ENCODE measurements at regions not wholly inside any gene's neighbourhood (a gene's known extent, or its start where the extent isn't known, plus 50 kb on each side); places are given as distances from the start of the nearest gene placed in this dataset.
A peak's percentile ranks its signal among the peaks of the same experiment; 100 is the strongest.

GRCh38 chr3:146845361-146845760 is 240.2 kb upstream of the PLSCR5 start:
- DNase-seq (ENCODE audit: low read depth, low spot score), result no peak
- H3K9me3 ChIP-seq (ENCODE audit: low read depth, low read length), result no peaks in the 10 kb centered on the region
- H3K36me3 ChIP-seq (ENCODE audit: insufficient read depth, low read length), result no peaks in the 10 kb centered on the region
- H3K27ac ChIP-seq, result no peak overlapping the region
- no peak overlapping the region for H3K4me3 ChIP-seq
- TF ChIP-seq FOXP2 (optimal IDR thresholded peaks at IDR 0.05; ENCODE audit: control extremely low read depth, extremely low read length, insufficient read depth) (no peak), EZH2 (IDR thresholded peaks at IDR 0.05) (no peak), POLR2AphosphoS5 (IDR thresholded peaks at IDR 0.05; ENCODE audit: borderline replicate concordance, low read depth, low read length) (no peak)
- no peak overlapping the region for H3K9ac ChIP-seq (ENCODE audit: insufficient read length)

GRCh38 chr3:146843476-146843875 is 238.3 kb upstream of the PLSCR5 start:
- DNase-seq (ENCODE audit: low read depth, low spot score), result no peak
- H3K27ac ChIP-seq, result no peak overlapping the region
- TF ChIP-seq POLR2AphosphoS5 (IDR thresholded peaks at IDR 0.05; ENCODE audit: borderline replicate concordance, low read depth, low read length) (no peak), FOXP2 (optimal IDR thresholded peaks at IDR 0.05; ENCODE audit: control extremely low read depth, extremely low read length, insufficient read depth) (no peak), EZH2 (IDR thresholded peaks at IDR 0.05) (no peak)

GRCh38 chr3:146839727-146840375 is 234.7 kb upstream of the PLSCR5 start:
- Histone ChIP-seq H3K36me3 (ENCODE audit: insufficient read depth, low read length) (no peaks in the 10 kb centered on the region), H3K4me3 (no peak overlapping the region), H3K9me3 (ENCODE audit: low read depth, low read length) (no peaks in the 10 kb centered on the region), H3K9ac (ENCODE audit: insufficient read length) (no peak overlapping the region), H3K27ac (no peak overlapping the region)
- no peak for DNase-seq (ENCODE audit: low read depth, low spot score)
- TF ChIP-seq EZH2 (IDR thresholded peaks at IDR 0.05), result no peak
- no peak for TF ChIP-seq POLR2AphosphoS5 (IDR thresholded peaks at IDR 0.05; ENCODE audit: borderline replicate concordance, low read depth, low read length)

More at GRCh38 chr3:146843476-146843875, 238.3 kb upstream of the PLSCR5 start:
- no peak overlapping the region for H3K9ac ChIP-seq (ENCODE audit: insufficient read length)
- H3K36me3 ChIP-seq (ENCODE audit: insufficient read depth, low read length), result no peaks in the 10 kb centered on the region
- H3K4me3 ChIP-seq, result no peak overlapping the region
- H3K9me3 ChIP-seq (ENCODE audit: low read depth, low read length), result no peaks in the 10 kb centered on the region

- DNase-seq (ENCODE audit: low read depth, low spot score), result no peak
- no peak overlapping the region for H3K9ac ChIP-seq (ENCODE audit: insufficient read length)
- no peak overlapping the region for H3K4me3 ChIP-seq
- no peak overlapping the region for H3K27ac ChIP-seq
- H3K9me3 ChIP-seq (ENCODE audit: low read depth, low read length), result no peaks in the 10 kb centered on the region
- no peaks in the 10 kb centered on the region for H3K36me3 ChIP-seq (ENCODE audit: insufficient read depth, low read length)
- TF ChIP-seq POLR2AphosphoS5 (IDR thresholded peaks at IDR 0.05; ENCODE audit: borderline replicate concordance, low read depth, low read length), result no peak
- no peak for TF ChIP-seq FOXP2 (optimal IDR thresholded peaks at IDR 0.05; ENCODE audit: control extremely low read depth, extremely low read length, insufficient read depth)
- TF ChIP-seq EZH2 (IDR thresholded peaks at IDR 0.05), result no peak
Observed at GRCh38 chr3:146838221-146838620, 233.1 kb upstream of the PLSCR5 start.

GRCh38 chr3:146834917-146835316 is 229.8 kb upstream of the PLSCR5 start:
- Histone ChIP-seq H3K4me3 (no peak overlapping the region), H3K9me3 (ENCODE audit: low read depth, low read length) (no peaks in the 10 kb centered on the region), H3K36me3 (ENCODE audit: insufficient read depth, low read length) (no peaks in the 10 kb centered on the region), H3K9ac (ENCODE audit: insufficient read length) (no peak overlapping the region), H3K27ac (0 out of 2 replicates have a peak overlapping the region, but pooled peaks have one; percentile 3)
- DNase-seq (ENCODE audit: low read depth, low spot score), result no peak
- TF ChIP-seq EZH2 (IDR thresholded peaks at IDR 0.05) (no peak), POLR2AphosphoS5 (IDR thresholded peaks at IDR 0.05; ENCODE audit: borderline replicate concordance, low read depth, low read length) (no peak), FOXP2 (optimal IDR thresholded peaks at IDR 0.05; ENCODE audit: control extremely low read depth, extremely low read length, insufficient read depth) (no peak)

GRCh38 chr3:146832857-146833458 is 227.8 kb upstream of the PLSCR5 start:
- Histone ChIP-seq H3K36me3 (ENCODE audit: insufficient read depth, low read length) (no peaks in the 10 kb centered on the region), H3K9me3 (ENCODE audit: low read depth, low read length) (no peaks in the 10 kb centered on the region), H3K9ac (ENCODE audit: insufficient read length) (no peak overlapping the region), H3K27ac (no peak overlapping the region), H3K4me3 (no peak overlapping the region)
- no peak for DNase-seq (ENCODE audit: low read depth, low spot score)
- TF ChIP-seq EZH2 (IDR thresholded peaks at IDR 0.05) (no peak), FOXP2 (optimal IDR thresholded peaks at IDR 0.05; ENCODE audit: control extremely low read depth, extremely low read length, insufficient read depth) (no peak), POLR2AphosphoS5 (IDR thresholded peaks at IDR 0.05; ENCODE audit: borderline replicate concordance, low read depth, low read length) (no peak)

- no peaks in the 10 kb centered on the region for H3K9me3 ChIP-seq (ENCODE audit: low read depth, low read length)
- TF ChIP-seq POLR2AphosphoS5 (IDR thresholded peaks at IDR 0.05; ENCODE audit: borderline replicate concordance, low read depth, low read length), result no peak
- no peak for TF ChIP-seq EZH2 (IDR thresholded peaks at IDR 0.05)
- no peak for TF ChIP-seq FOXP2 (optimal IDR thresholded peaks at IDR 0.05; ENCODE audit: control extremely low read depth, extremely low read length, insufficient read depth)
Observed at GRCh38 chr3:146831659-146832058, 226.5 kb upstream of the PLSCR5 start.

GRCh38 chr3:146830231-146830630 is 225.1 kb upstream of the PLSCR5 start:
- no peak overlapping the region for H3K9ac ChIP-seq (ENCODE audit: insufficient read length)
- no peaks in the 10 kb centered on the region for H3K36me3 ChIP-seq (ENCODE audit: insufficient read depth, low read length)
- TF ChIP-seq FOXP2 (optimal IDR thresholded peaks at IDR 0.05; ENCODE audit: control extremely low read depth, extremely low read length, insufficient read depth), result no peak
- no peak for TF ChIP-seq EZH2 (IDR thresholded peaks at IDR 0.05)
- TF ChIP-seq POLR2AphosphoS5 (IDR thresholded peaks at IDR 0.05; ENCODE audit: borderline replicate concordance, low read depth, low read length), result no peak
- H3K4me3 ChIP-seq, result no peak overlapping the region
- DNase-seq (ENCODE audit: low read depth, low spot score), result no peak
- no peak overlapping the region for H3K27ac ChIP-seq
- H3K9me3 ChIP-seq (ENCODE audit: low read depth, low read length), result no peaks in the 10 kb centered on the region

More at GRCh38 chr3:146831659-146832058, 226.5 kb upstream of the PLSCR5 start:
- no peak overlapping the region for H3K4me3 ChIP-seq
- no peak for DNase-seq (ENCODE audit: low read depth, low spot score)
- no peaks in the 10 kb centered on the region for H3K36me3 ChIP-seq (ENCODE audit: insufficient read depth, low read length)
- no peak overlapping the region for H3K9ac ChIP-seq (ENCODE audit: insufficient read length)
- H3K27ac ChIP-seq, result no peak overlapping the region
